Neural cell (in vitro differentiated cells): ENCODE measurements at regions not wholly inside any gene's neighbourhood (a gene's known extent, or its start where the extent isn't known, plus 50 kb on each side); places are given as distances from the start of the nearest gene placed in this dataset.

Experiments
- EP300 ChIP-seq: fragments of 450-650 bp; conservative IDR thresholded peaks from 2 replicates; pipeline ENCODE4 v1.6.1; 2014; ENCODE audit warnings: antibody characterized with exemption, mild to moderate bottlenecking, moderate library complexity; ENCODE audit not compliant: poor library complexity, severe bottlenecking
- EZH2 ChIP-seq: fragments of 200-600, 300-800 bp; shearing (Covaris generic), sonication (generic); IDR thresholded peaks from 2 replicates; pipeline ENCODE4 v1.6.1; 2014; ENCODE audit warnings: antibody characterized with exemption, low read length, borderline replicate concordance, mild to moderate bottlenecking; ENCODE audit not compliant: insufficient read depth, poor library complexity, severe bottlenecking
- MXI1 ChIP-seq: fragments of 450-650 bp; conservative IDR thresholded peaks from 2 replicates; pipeline ENCODE4 v1.6.1; 2014; ENCODE audit warnings: antibody characterized with exemption, mild to moderate bottlenecking; ENCODE audit not compliant: poor library complexity, severe bottlenecking
- POLR2AphosphoS5 ChIP-seq: IDR thresholded peaks from 2 replicates; pipeline ENCODE4 v1.6.1; 2012
- RAD21 ChIP-seq: fragments of 450-650 bp; conservative IDR thresholded peaks from 2 replicates; pipeline ENCODE4 v1.6.1; 2014; ENCODE audit warnings: antibody characterized with exemption, mild to moderate bottlenecking, moderate library complexity
- SMC3 ChIP-seq: fragments of 450-650 bp; conservative IDR thresholded peaks from 2 replicates; pipeline ENCODE4 v1.6.1; 2014; ENCODE audit warnings: antibody characterized with exemption, mild to moderate bottlenecking, moderate library complexity; ENCODE audit not compliant: poor library complexity
- TAF1 ChIP-seq: IDR thresholded peaks from 2 replicates; pipeline ENCODE4 v1.6.1; 2012; ENCODE audit warnings: low read depth
- TF ChIP-seq, protein P1 (sequence below): fragments of 450-650 bp; IDR thresholded peaks from 2 replicates; pipeline ENCODE4 v1.5.1; 2014; ENCODE audit warnings: antibody characterized with exemption, mild to moderate bottlenecking, moderate library complexity; ENCODE audit not compliant: poor library complexity, severe bottlenecking
- TF ChIP-seq, protein P2 (sequence below): IDR thresholded peaks from 2 replicates; pipeline ENCODE4 v1.6.1; 2012; ENCODE audit warnings: borderline replicate concordance

DNA sequence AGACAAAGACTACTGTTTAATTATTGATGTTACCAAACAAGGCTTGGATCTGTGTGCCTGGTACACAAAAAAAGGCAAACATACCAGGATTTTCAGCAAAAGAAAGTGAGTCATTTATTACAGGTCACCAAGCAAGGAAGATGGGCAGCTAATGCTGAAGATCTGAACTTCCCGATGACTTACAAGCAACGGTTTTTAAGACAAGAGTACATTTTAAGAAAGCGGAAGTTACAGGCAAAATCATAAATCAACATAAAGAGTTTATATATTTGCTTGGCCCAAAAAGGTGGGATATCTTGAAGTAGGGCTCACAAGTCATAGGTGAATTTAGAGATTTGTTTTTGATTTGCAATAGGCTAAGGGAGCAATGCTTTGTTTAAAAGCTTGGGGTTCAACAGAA lies 125.4 kb upstream of the SPATA16 start:
- TF ChIP-seq EZH2 (no peak), POLR2AphosphoS5 (no peak), TAF1 (no peak), RAD21 (no peak), EP300 (no peak), MXI1 (no peak), SMC3 (no peak)
- TF ChIP-seq, protein P1, sequence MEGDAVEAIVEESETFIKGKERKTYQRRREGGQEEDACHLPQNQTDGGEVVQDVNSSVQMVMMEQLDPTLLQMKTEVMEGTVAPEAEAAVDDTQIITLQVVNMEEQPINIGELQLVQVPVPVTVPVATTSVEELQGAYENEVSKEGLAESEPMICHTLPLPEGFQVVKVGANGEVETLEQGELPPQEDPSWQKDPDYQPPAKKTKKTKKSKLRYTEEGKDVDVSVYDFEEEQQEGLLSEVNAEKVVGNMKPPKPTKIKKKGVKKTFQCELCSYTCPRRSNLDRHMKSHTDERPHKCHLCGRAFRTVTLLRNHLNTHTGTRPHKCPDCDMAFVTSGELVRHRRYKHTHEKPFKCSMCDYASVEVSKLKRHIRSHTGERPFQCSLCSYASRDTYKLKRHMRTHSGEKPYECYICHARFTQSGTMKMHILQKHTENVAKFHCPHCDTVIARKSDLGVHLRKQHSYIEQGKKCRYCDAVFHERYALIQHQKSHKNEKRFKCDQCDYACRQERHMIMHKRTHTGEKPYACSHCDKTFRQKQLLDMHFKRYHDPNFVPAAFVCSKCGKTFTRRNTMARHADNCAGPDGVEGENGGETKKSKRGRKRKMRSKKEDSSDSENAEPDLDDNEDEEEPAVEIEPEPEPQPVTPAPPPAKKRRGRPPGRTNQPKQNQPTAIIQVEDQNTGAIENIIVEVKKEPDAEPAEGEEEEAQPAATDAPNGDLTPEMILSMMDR, result no peak
- TF ChIP-seq, protein P2, sequence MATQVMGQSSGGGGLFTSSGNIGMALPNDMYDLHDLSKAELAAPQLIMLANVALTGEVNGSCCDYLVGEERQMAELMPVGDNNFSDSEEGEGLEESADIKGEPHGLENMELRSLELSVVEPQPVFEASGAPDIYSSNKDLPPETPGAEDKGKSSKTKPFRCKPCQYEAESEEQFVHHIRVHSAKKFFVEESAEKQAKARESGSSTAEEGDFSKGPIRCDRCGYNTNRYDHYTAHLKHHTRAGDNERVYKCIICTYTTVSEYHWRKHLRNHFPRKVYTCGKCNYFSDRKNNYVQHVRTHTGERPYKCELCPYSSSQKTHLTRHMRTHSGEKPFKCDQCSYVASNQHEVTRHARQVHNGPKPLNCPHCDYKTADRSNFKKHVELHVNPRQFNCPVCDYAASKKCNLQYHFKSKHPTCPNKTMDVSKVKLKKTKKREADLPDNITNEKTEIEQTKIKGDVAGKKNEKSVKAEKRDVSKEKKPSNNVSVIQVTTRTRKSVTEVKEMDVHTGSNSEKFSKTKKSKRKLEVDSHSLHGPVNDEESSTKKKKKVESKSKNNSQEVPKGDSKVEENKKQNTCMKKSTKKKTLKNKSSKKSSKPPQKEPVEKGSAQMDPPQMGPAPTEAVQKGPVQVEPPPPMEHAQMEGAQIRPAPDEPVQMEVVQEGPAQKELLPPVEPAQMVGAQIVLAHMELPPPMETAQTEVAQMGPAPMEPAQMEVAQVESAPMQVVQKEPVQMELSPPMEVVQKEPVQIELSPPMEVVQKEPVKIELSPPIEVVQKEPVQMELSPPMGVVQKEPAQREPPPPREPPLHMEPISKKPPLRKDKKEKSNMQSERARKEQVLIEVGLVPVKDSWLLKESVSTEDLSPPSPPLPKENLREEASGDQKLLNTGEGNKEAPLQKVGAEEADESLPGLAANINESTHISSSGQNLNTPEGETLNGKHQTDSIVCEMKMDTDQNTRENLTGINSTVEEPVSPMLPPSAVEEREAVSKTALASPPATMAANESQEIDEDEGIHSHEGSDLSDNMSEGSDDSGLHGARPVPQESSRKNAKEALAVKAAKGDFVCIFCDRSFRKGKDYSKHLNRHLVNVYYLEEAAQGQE, result no peak
